IMR-90 (cell line): ENCODE measurements at regions not wholly inside any gene's neighbourhood (a gene's known extent, or its start where the extent isn't known, plus 50 kb on each side); places are given as distances from the start of the nearest gene placed in this dataset.
"Not testable (repeated sequence)": the region's sequence is repeated elsewhere in the genome, so short reads cannot be mapped to it uniquely, and the experiment has no call there.

Experiments
- ATAC-seq: fragments of 200-7000 bp; cut with Tn5 transposase; 2 replicates; pipeline ENCODE4 v1.9.1; 2020; ENCODE audit warnings: low read depth, mild to moderate bottlenecking, moderate library complexity
- BruUV-seq: library from RNA; stranded (reverse); fragments of 400-500 nt; replicated peaks from 2 replicates; lab custom pipeline; 2021; lab: Mats Ljungman, UMichigan
- CTCF ChIA-PET: fragments of 300-600 bp; formaldehyde crosslinking; extraction: SDS; loops from one replicate; lab custom pipeline; 2021; ENCODE audit warnings: antibody characterized with exemption; lab: Yijun Ruan, JAX
- POLR2A ChIA-PET: fragments of 300-600 bp; sonication (Branson Sonifier 250); formaldehyde crosslinking; loops from one replicate; lab custom pipeline; 2022; ENCODE audit warnings: antibody characterized with exemption; ENCODE audit not compliant: unreplicated experiment; lab: Charles Lee
- DNase-seq: peaks from one replicate; pipeline ENCODE4 v3.0.0; 2013
- H2AFZ ChIP-seq: replicated peaks from 2 replicates; pipeline ENCODE3; 2013; ENCODE audit warnings: low read length, mild to moderate bottlenecking; ENCODE audit not compliant: poor library complexity
- H2AK5ac ChIP-seq: 2 replicates; pipeline ENCODE4 v1.6.1; 2013; ENCODE audit warnings: low read depth, low read length, inconsistent platforms
- H2AK9ac ChIP-seq: replicated peaks from 2 replicates; pipeline ENCODE3; 2013; ENCODE audit warnings: mild to moderate bottlenecking, low read depth, low read length, moderate library complexity; ENCODE audit not compliant: poor library complexity
- H2BK120ac ChIP-seq: 2 replicates; pipeline ENCODE4 v1.6.1; 2013; ENCODE audit warnings: low read depth, low read length, inconsistent platforms
- H2BK15ac ChIP-seq: 3 replicates; pipeline ENCODE4 v1.6.1; 2013; ENCODE audit warnings: low read depth, low read length, inconsistent platforms
- H2BK20ac ChIP-seq: 2 replicates; pipeline ENCODE4 v1.6.1; 2013; ENCODE audit warnings: low read depth, mild to moderate bottlenecking, inconsistent platforms, low read length, moderate library complexity
- H2BK5ac ChIP-seq: 2 replicates; pipeline ENCODE4 v1.6.1; 2013; ENCODE audit warnings: mild to moderate bottlenecking, low read depth, low read length, inconsistent platforms; ENCODE audit not compliant: poor library complexity, severe bottlenecking
- H3K14ac ChIP-seq: replicated peaks from 2 replicates; pipeline ENCODE4 v1.6.1; 2013; ENCODE audit warnings: low read depth, low read length, inconsistent platforms
- H3K18ac ChIP-seq: 2 replicates; pipeline ENCODE4 v1.6.1; 2013; ENCODE audit warnings: low read depth, low read length, control low read depth
- H3K23ac ChIP-seq: 2 replicates; pipeline ENCODE4 v1.6.1; 2013; ENCODE audit warnings: low read depth, low read length, inconsistent platforms
- H3K27ac ChIP-seq: 2 replicates; pipeline ENCODE4 v1.5.1; 2013; ENCODE audit warnings: mild to moderate bottlenecking, control low read depth, low read length; ENCODE audit not compliant: insufficient read depth
- H3K27me3 ChIP-seq: 2 replicates; pipeline ENCODE4 v1.6.1; 2013; ENCODE audit warnings: low read length; ENCODE audit not compliant: control insufficient read depth, insufficient read depth
- H3K36me3 ChIP-seq: 2 replicates; pipeline ENCODE4 v1.6.1; 2013; ENCODE audit warnings: low read length, mixed read lengths; ENCODE audit not compliant: control insufficient read depth, insufficient read depth
- H3K4ac ChIP-seq: 2 replicates; pipeline ENCODE4 v1.6.1; 2013; ENCODE audit warnings: low read depth, low read length, inconsistent platforms
- H3K4me1 ChIP-seq: 2 replicates; pipeline ENCODE4 v1.6.1; 2013; ENCODE audit warnings: low read length, mixed read lengths; ENCODE audit not compliant: control insufficient read depth, insufficient read depth
- H3K4me2 ChIP-seq: 2 replicates; pipeline ENCODE4 v1.6.1; 2013; ENCODE audit warnings: low read depth, mild to moderate bottlenecking, control low read depth, low read length, moderate library complexity
- H3K4me3 ChIP-seq: 2 replicates; pipeline ENCODE4 v1.5.1; 2013; ENCODE audit warnings: low read depth, mild to moderate bottlenecking, control low read depth, low read length, moderate library complexity; ENCODE audit not compliant: insufficient read depth
- H3K56ac ChIP-seq: 2 replicates; pipeline ENCODE4 v1.6.1; 2013; ENCODE audit warnings: low read length, inconsistent platforms; ENCODE audit not compliant: insufficient read depth; ENCODE audit errors: extremely low read depth
- H3K79me1 ChIP-seq, 2 experiments: 2 replicates each; pipeline ENCODE4 v1.6.1; 2013; ENCODE audit warnings: low read length in 2 of 2, inconsistent platforms in 1 of 2, low read depth in 1 of 2
- H3K9ac ChIP-seq: 2 replicates; pipeline ENCODE4 v1.6.1; 2013; ENCODE audit warnings: low read depth, low read length, control low read depth
- H3K9me1 ChIP-seq: 2 replicates; pipeline ENCODE4 v1.6.1; 2013; ENCODE audit warnings: low read length, inconsistent platforms; ENCODE audit not compliant: insufficient read depth
- H3K9me3 ChIP-seq: 2 replicates; pipeline ENCODE4 v1.6.1; 2013; ENCODE audit warnings: low read length; ENCODE audit not compliant: control insufficient read depth, insufficient read depth
- H4K20me1 ChIP-seq: 2 replicates; pipeline ENCODE4 v1.6.1; 2013; ENCODE audit warnings: low read length, inconsistent platforms; ENCODE audit not compliant: insufficient read depth
- H4K5ac ChIP-seq: 2 replicates; pipeline ENCODE4 v1.6.1; 2013; ENCODE audit warnings: mild to moderate bottlenecking, low read depth, low read length, control low read depth
- H4K8ac ChIP-seq, 2 experiments: 2 replicates each; pipeline ENCODE4 v1.6.1; 2013; ENCODE audit warnings: low read depth in 2 of 2, low read length in 2 of 2, control low read depth in 1 of 2, inconsistent platforms in 1 of 2
- H4K91ac ChIP-seq: 2 replicates; pipeline ENCODE4 v1.6.1; 2013; ENCODE audit warnings: low read depth, low read length, inconsistent platforms; ENCODE audit not compliant: insufficient read depth
- WGBS, 2 experiments: methylation state at CpG; one replicate each; pipeline versions ENCODE4 v1.1.5 to v1.1.7; 2013; ENCODE audit warnings: missing lambda C conversion rate in 2 of 2; ENCODE audit not compliant: insufficient read length in 1 of 2; ENCODE audit errors: extremely low coverage in 2 of 2; 5-methylcytosine and 5-hydroxymethylcytosine counted together
- dilution Hi-C: fragments of 300-500 bp; cut with HindIII; formaldehyde crosslinking; loops from one replicate; pipeline ENCODE4 v1.14.3; 2018; ENCODE audit warnings: low sequenced_read_pairs; ENCODE audit not compliant: unreplicated experiment
- in situ Hi-C: fragments of 300-500 bp; cut with MboI; formaldehyde crosslinking; loops from 3 replicates; pipeline ENCODE4 v1.14.3; 2019; ENCODE audit warnings: low sequenced_read_pairs, inconsistent platforms, mixed read lengths
- intact Hi-C: fragments of 100-400 bp; cut with micrococcal nuclease; formaldehyde crosslinking; loops from 2 replicates; pipeline ENCODE4 v1.10.0; 2022
- TF ChIP-seq, protein P1 (sequence below): conservative IDR thresholded peaks from 2 replicates; pipeline ENCODE4 v1.5.1; 2012; ENCODE audit warnings: mild to moderate bottlenecking, low read depth, low read length, improper control_type of control experiment

DNA sequence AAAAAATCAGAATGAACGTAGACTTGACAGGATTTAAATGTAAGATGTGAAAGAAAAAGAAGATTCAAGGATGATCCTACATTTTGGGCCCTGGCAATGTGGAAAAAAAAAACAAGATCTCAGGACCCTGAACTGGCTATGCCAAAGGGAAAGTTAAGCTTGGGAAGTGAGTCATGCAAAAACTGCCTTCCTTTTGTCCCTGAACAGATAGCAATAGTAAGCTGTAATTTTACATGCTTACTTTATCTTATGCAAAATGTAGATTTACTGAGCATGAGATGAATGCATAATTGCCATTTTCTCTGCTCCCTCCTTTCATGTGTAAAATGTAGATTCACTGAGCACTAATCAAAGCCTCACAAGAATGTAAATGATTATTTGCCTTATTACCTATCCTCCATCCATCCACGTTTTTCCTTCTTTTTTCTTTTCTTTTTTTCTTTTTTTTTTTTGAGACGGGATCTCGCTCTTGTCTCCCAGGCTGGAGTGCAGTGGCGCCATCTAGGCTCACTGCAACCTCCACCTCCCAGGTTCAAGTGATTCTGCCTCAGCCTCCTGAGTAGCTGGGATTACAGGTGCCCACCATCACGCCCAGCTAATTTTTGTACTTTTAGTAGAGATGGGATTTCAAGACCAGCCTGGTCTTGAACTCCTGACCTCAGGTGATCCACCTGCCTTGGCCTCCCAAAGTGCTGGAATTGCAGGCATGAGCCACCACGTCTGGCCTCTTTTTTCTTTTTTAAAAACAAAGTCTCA is 122.7 kb upstream of the PARD3 start:
- H3K4me2 ChIP-seq, H4K91ac ChIP-seq, H2BK20ac ChIP-seq, H4K5ac ChIP-seq, H2AK9ac ChIP-seq, H3K9ac ChIP-seq, H3K27ac ChIP-seq, H3K4me1 ChIP-seq, H3K18ac ChIP-seq, intact Hi-C loops, H2BK120ac ChIP-seq, H4K8ac ChIP-seq, H3K9me3 ChIP-seq, H2BK15ac ChIP-seq, in situ Hi-C loops, dilution Hi-C loops, H3K56ac ChIP-seq, H3K4ac ChIP-seq, H3K79me1 ChIP-seq, H3K14ac ChIP-seq, H3K9me1 ChIP-seq, H3K27me3 ChIP-seq, H2BK5ac ChIP-seq, H4K20me1 ChIP-seq, BruUV-seq, H2AFZ ChIP-seq, H3K36me3 ChIP-seq, H2AK5ac ChIP-seq, POLR2A ChIA-PET, H3K4me3 ChIP-seq, H3K23ac ChIP-seq: not testable (repeated sequence)
- DNase-seq (peak; percentile 42), ATAC-seq (peak; percentile 44; the same call in 1 of the 2 replicates)
- CTCF ChIA-PET, result interaction anchor here (0.6 to 1.8 kb wide), 11 partner anchors 20 to 547 kb away, joined by 3 to 8 read pairs (median 4); no protein-coding TSS in a partner anchor
- TF ChIP-seq, protein P1, sequence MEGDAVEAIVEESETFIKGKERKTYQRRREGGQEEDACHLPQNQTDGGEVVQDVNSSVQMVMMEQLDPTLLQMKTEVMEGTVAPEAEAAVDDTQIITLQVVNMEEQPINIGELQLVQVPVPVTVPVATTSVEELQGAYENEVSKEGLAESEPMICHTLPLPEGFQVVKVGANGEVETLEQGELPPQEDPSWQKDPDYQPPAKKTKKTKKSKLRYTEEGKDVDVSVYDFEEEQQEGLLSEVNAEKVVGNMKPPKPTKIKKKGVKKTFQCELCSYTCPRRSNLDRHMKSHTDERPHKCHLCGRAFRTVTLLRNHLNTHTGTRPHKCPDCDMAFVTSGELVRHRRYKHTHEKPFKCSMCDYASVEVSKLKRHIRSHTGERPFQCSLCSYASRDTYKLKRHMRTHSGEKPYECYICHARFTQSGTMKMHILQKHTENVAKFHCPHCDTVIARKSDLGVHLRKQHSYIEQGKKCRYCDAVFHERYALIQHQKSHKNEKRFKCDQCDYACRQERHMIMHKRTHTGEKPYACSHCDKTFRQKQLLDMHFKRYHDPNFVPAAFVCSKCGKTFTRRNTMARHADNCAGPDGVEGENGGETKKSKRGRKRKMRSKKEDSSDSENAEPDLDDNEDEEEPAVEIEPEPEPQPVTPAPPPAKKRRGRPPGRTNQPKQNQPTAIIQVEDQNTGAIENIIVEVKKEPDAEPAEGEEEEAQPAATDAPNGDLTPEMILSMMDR, result 0 out of 2 replicates have a peak, but pooled peaks have one; percentile 4
- WGBS, 2 experiments, result 69% methylated on average over 2 of the region's 7 CpGs; no CpG with 5 or more reads in 1 of the 2 experiments
